ENCODE measurements at regions not wholly inside any gene's neighbourhood (a gene's known extent, or its start where the extent isn't known, plus 50 kb on each side); places are given as distances from the start of the nearest gene placed in this dataset.
"Not testable (repeated sequence)": the region's sequence is repeated elsewhere in the genome, so short reads cannot be mapped to it uniquely, and the experiment has no call there.

- Histone ChIP-seq H3K27me3 (ENCODE audit: control insufficient read depth, insufficient read depth, low read length) (peaks cover 2% of the 10 kb centered on the region), H3K4me1 (ENCODE audit: control insufficient read depth, insufficient read depth, low read length) (peaks cover 4% of the 10 kb centered on the region), H3K36me3 (ENCODE audit: control insufficient read depth, insufficient read depth, low read length) (no peaks in the 10 kb centered on the region), H3K9ac (ENCODE audit: low read length) (no peak overlapping the region), H3K27ac (ENCODE audit: low read depth, low read length) (peak overlapping the region; percentile 96), H3K4me3 (ENCODE audit: low read length) (no peak overlapping the region)
Measured at GRCh38 chr15:98547275-98547674, 101.1 kb upstream of the IGF1R start.

GRCh38 chr15:98547741-98548138 is 100.6 kb upstream of the IGF1R start:
- peaks cover 2% of the 10 kb centered on the region for H3K27me3 ChIP-seq (ENCODE audit: control insufficient read depth, insufficient read depth, low read length)
- H3K27ac ChIP-seq (ENCODE audit: low read depth, low read length) = peak overlapping the region; percentile 96
- peaks cover 4% of the 10 kb centered on the region for H3K4me1 ChIP-seq (ENCODE audit: control insufficient read depth, insufficient read depth, low read length)
- no peak overlapping the region for H3K9ac ChIP-seq (ENCODE audit: low read length)
- H3K4me3 ChIP-seq (ENCODE audit: low read length) = peak overlapping the region; percentile 69
- H3K36me3 ChIP-seq (ENCODE audit: control insufficient read depth, insufficient read depth, low read length) = no peaks in the 10 kb centered on the region

GRCh38 chr15:98548139-98548971 is 100.0 kb upstream of the IGF1R start:
- Histone ChIP-seq H3K4me1 (ENCODE audit: control insufficient read depth, insufficient read depth, low read length) (peaks cover 4% of the 10 kb centered on the region), H3K9ac (ENCODE audit: low read length) (no peak overlapping the region), H3K27me3 (ENCODE audit: control insufficient read depth, insufficient read depth, low read length) (peaks cover 2% of the 10 kb centered on the region), H3K36me3 (ENCODE audit: control insufficient read depth, insufficient read depth, low read length) (no peaks in the 10 kb centered on the region), H3K27ac (ENCODE audit: low read depth, low read length) (peak overlapping the region; percentile 96), H3K4me3 (ENCODE audit: low read length) (peak overlapping the region; percentile 69)

GRCh38 chr15:98549003-98549402 is 99.3 kb upstream of the IGF1R start:
- H3K27ac ChIP-seq (ENCODE audit: low read depth, low read length) = peak overlapping the region; percentile 96
- H3K4me1 ChIP-seq (ENCODE audit: control insufficient read depth, insufficient read depth, low read length) = peaks cover 4% of the 10 kb centered on the region
- H3K4me3 ChIP-seq (ENCODE audit: low read length) = peak overlapping the region; percentile 69
- no peak overlapping the region for H3K9ac ChIP-seq (ENCODE audit: low read length)
- no peaks in the 10 kb centered on the region for H3K36me3 ChIP-seq (ENCODE audit: control insufficient read depth, insufficient read depth, low read length)
- H3K27me3 ChIP-seq (ENCODE audit: control insufficient read depth, insufficient read depth, low read length) = peaks cover 2% of the 10 kb centered on the region

GRCh38 chr15:98549741-98550140 is 98.6 kb upstream of the IGF1R start:
- Histone ChIP-seq H3K27ac (ENCODE audit: low read depth, low read length) (no peak overlapping the region), H3K4me1 (ENCODE audit: control insufficient read depth, insufficient read depth, low read length) (peaks cover 4% of the 10 kb centered on the region), H3K4me3 (ENCODE audit: low read length) (no peak overlapping the region), H3K36me3 (ENCODE audit: control insufficient read depth, insufficient read depth, low read length) (no peaks in the 10 kb centered on the region), H3K27me3 (ENCODE audit: control insufficient read depth, insufficient read depth, low read length) (peaks cover 2% of the 10 kb centered on the region), H3K9ac (ENCODE audit: low read length) (no peak overlapping the region)

- H3K4me3 ChIP-seq (ENCODE audit: low read length); H3K9ac ChIP-seq (ENCODE audit: low read length); H3K36me3 ChIP-seq (ENCODE audit: control insufficient read depth, insufficient read depth, low read length); H3K27me3 ChIP-seq (ENCODE audit: control insufficient read depth, insufficient read depth, low read length); H3K4me1 ChIP-seq (ENCODE audit: control insufficient read depth, insufficient read depth, low read length); H3K27ac ChIP-seq (ENCODE audit: low read depth, low read length): not testable (repeated sequence)
Measured at GRCh38 chr15:98550363-98550762, 98.0 kb upstream of the IGF1R start.

GRCh38 chr15:98551936-98552562 is 96.3 kb upstream of the IGF1R start:
- no peak overlapping the region for H3K9ac ChIP-seq (ENCODE audit: low read length)
- H3K27me3 ChIP-seq (ENCODE audit: control insufficient read depth, insufficient read depth, low read length) = peaks cover 2% of the 10 kb centered on the region
- no peaks in the 10 kb centered on the region for H3K36me3 ChIP-seq (ENCODE audit: control insufficient read depth, insufficient read depth, low read length)

GRCh38 chr15:98554272-98555172 is 93.8 kb upstream of the IGF1R start:
- H3K27ac ChIP-seq (ENCODE audit: low read depth, low read length) = no peak overlapping the region
- no peaks in the 10 kb centered on the region for H3K27me3 ChIP-seq (ENCODE audit: control insufficient read depth, insufficient read depth, low read length)
- H3K36me3 ChIP-seq (ENCODE audit: control insufficient read depth, insufficient read depth, low read length) = no peaks in the 10 kb centered on the region
- no peak overlapping the region for H3K4me3 ChIP-seq (ENCODE audit: low read length)
- no peaks in the 10 kb centered on the region for H3K4me1 ChIP-seq (ENCODE audit: control insufficient read depth, insufficient read depth, low read length)
- H3K9ac ChIP-seq (ENCODE audit: low read length) = no peak overlapping the region

More at GRCh38 chr15:98551936-98552562, 96.3 kb upstream of the IGF1R start:
- Histone ChIP-seq H3K27ac (ENCODE audit: low read depth, low read length) (no peak overlapping the region), H3K4me3 (ENCODE audit: low read length) (no peak overlapping the region), H3K4me1 (ENCODE audit: control insufficient read depth, insufficient read depth, low read length) (peaks cover 4% of the 10 kb centered on the region)

- H3K27me3 ChIP-seq (ENCODE audit: control insufficient read depth, insufficient read depth, low read length) = no peaks in the 10 kb centered on the region
- H3K36me3 ChIP-seq (ENCODE audit: control insufficient read depth, insufficient read depth, low read length) = no peaks in the 10 kb centered on the region
- H3K27ac ChIP-seq (ENCODE audit: low read depth, low read length) = no peak overlapping the region
- no peak overlapping the region for H3K4me3 ChIP-seq (ENCODE audit: low read length)
- H3K9ac ChIP-seq (ENCODE audit: low read length) = no peak overlapping the region
- H3K4me1 ChIP-seq (ENCODE audit: control insufficient read depth, insufficient read depth, low read length) = no peaks in the 10 kb centered on the region
Measured at GRCh38 chr15:98555173-98555515, 93.2 kb upstream of the IGF1R start.

GRCh38 chr15:98556321-98556720 is 92.0 kb upstream of the IGF1R start:
- Histone ChIP-seq H3K36me3 (ENCODE audit: control insufficient read depth, insufficient read depth, low read length) (no peaks in the 10 kb centered on the region), H3K9ac (ENCODE audit: low read length) (no peak overlapping the region), H3K27ac (ENCODE audit: low read depth, low read length) (no peak overlapping the region), H3K4me3 (ENCODE audit: low read length) (no peak overlapping the region), H3K27me3 (ENCODE audit: control insufficient read depth, insufficient read depth, low read length) (no peaks in the 10 kb centered on the region), H3K4me1 (ENCODE audit: control insufficient read depth, insufficient read depth, low read length) (no peaks in the 10 kb centered on the region)

- H3K36me3 ChIP-seq (ENCODE audit: control insufficient read depth, insufficient read depth, low read length) = no peaks in the 10 kb centered on the region
- no peak overlapping the region for H3K4me3 ChIP-seq (ENCODE audit: low read length)
- no peaks in the 10 kb centered on the region for H3K27me3 ChIP-seq (ENCODE audit: control insufficient read depth, insufficient read depth, low read length)
- no peak overlapping the region for H3K27ac ChIP-seq (ENCODE audit: low read depth, low read length)
- H3K4me1 ChIP-seq (ENCODE audit: control insufficient read depth, insufficient read depth, low read length) = peaks cover 5% of the 10 kb centered on the region
- no peak overlapping the region for H3K9ac ChIP-seq (ENCODE audit: low read length)
Measured at GRCh38 chr15:98560338-98560737, 88.0 kb upstream of the IGF1R start.

GRCh38 chr15:98561169-98561941 is 87.0 kb upstream of the IGF1R start:
- H3K27me3 ChIP-seq (ENCODE audit: control insufficient read depth, insufficient read depth, low read length) = no peaks in the 10 kb centered on the region
- H3K4me1 ChIP-seq (ENCODE audit: control insufficient read depth, insufficient read depth, low read length) = peaks cover 5% of the 10 kb centered on the region
- H3K27ac ChIP-seq (ENCODE audit: low read depth, low read length) = peak overlapping the region; percentile 74
- no peak overlapping the region for H3K4me3 ChIP-seq (ENCODE audit: low read length)
- no peak overlapping the region for H3K9ac ChIP-seq (ENCODE audit: low read length)
- H3K36me3 ChIP-seq (ENCODE audit: control insufficient read depth, insufficient read depth, low read length) = no peaks in the 10 kb centered on the region

Measured in rectal smooth muscle tissue (tissue), 1 donor.